ENCODE measurements at regions not wholly inside any gene's neighbourhood (a gene's known extent, or its start where the extent isn't known, plus 50 kb on each side); places are given as distances from the start of the nearest gene placed in this dataset.

- WGBS, 2 donors, result 82 to 91% methylated on average over 6 of the region's 6 CpGs
- intact Hi-C loops (cut with DNase I), result loop anchor here in 3 of 10 donors (10.0 kb wide), 2 partner anchors 69 to 169 kb away; no protein-coding TSS in a partner anchor
These were observed 235.1 kb downstream of the ARHGAP12 start for GRCh38 chr10:31693491-31693890.

DNA sequence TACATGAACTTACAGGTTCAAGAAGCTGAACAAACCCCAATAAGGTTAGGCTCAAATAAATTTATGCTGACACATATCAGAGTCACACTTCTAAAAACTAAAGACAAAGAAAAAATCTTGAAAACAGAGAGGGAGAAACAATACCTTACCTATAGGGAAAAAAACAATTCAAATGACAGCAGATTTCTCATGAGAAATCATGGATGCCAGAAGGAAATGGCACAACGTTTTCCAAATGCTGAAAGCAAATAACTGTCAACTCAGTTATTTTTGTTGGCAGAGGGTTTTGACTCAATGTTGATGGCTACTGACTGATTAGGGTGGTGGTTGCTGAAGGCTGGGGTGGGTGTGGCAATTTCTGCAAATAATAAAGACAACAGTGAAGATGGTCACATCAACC is 239.4 kb downstream of the ARHGAP12 start:
- WGBS, 2 donors, result 38 to 42% methylated on average over 1 of the region's 1 CpG
- no peaks in the 10 kb centered on the region for H3K36me3 ChIP-seq
- no peak for ATAC-seq

More at GRCh38 chr10:31693491-31693890, 235.1 kb downstream of the ARHGAP12 start:
- Histone ChIP-seq H3K4me3 (no peak overlapping the region), H3K27me3 (no peaks in the 10 kb centered on the region), H3K27ac (no peak overlapping the region), H3K4me1 (peaks cover 1 to 50% (median 30%) of the 10 kb centered on the region in 9 donors), H3K36me3 (no peaks in the 10 kb centered on the region), H3K9me3 (peaks cover 0 to 23% (median 12%) of the 10 kb centered on the region in 11 donors)
- DNase-seq (no peak), ATAC-seq (no peak)
- TF ChIP-seq, protein P1, sequence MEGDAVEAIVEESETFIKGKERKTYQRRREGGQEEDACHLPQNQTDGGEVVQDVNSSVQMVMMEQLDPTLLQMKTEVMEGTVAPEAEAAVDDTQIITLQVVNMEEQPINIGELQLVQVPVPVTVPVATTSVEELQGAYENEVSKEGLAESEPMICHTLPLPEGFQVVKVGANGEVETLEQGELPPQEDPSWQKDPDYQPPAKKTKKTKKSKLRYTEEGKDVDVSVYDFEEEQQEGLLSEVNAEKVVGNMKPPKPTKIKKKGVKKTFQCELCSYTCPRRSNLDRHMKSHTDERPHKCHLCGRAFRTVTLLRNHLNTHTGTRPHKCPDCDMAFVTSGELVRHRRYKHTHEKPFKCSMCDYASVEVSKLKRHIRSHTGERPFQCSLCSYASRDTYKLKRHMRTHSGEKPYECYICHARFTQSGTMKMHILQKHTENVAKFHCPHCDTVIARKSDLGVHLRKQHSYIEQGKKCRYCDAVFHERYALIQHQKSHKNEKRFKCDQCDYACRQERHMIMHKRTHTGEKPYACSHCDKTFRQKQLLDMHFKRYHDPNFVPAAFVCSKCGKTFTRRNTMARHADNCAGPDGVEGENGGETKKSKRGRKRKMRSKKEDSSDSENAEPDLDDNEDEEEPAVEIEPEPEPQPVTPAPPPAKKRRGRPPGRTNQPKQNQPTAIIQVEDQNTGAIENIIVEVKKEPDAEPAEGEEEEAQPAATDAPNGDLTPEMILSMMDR (IDR thresholded peaks at IDR 0.05), result no peak

DNA sequence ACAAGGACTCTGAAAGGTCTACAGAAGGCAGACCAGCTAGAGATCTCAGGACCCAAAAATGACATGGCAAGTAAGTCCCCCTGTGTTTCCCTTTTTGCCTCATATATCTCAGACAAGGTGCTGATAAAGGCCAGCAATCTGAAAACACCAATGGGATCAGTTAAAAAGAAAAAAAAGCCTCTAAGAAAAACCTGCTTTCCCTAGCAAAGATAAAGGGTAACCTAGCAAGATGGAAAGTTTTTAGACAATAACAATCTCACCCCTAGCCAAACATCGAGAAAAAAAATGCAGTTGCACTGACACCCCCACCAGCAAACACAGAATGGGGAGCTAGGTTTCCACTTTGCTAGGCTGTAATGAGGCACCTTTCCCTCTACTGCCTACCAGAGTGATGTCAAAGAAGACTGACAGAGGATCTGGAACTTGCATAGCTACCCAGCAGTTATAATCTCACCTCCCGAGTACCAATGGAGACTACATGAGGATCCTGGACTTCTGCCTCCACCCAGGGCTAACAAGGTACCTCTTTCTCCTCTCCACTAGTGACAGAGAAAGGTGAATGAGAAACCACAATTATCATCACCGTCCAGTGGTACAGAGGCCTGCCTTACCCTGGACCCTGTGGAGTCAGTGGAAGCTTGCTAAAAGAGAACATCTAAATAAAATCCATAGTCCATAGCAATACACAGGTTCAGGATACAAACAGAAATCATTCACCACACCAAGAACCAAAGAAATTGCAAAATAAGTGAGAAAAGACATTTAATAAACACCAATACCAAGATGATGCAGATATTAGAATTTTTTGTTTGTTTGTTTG is 240.8 kb downstream of the ARHGAP12 start:
- DNase-seq (no peak), ATAC-seq (no peak)
- Histone ChIP-seq H3K4me3 (no peak overlapping the region), H3K27ac (peak overlapping the region in 1 of 10 donors; percentile 8), H3K36me3 (no peaks in the 10 kb centered on the region), H3K9me3 (peaks cover 0 to 56% (median 32%) of the 10 kb centered on the region in 11 donors), H3K4me1 (no peaks in the 10 kb centered on the region), H3K27me3 (no peaks in the 10 kb centered on the region)
- intact Hi-C loops (cut with DNase I), result no loop called here
- TF ChIP-seq, protein P1 (IDR thresholded peaks at IDR 0.05), result no peak
- 83 to 88% methylated on average over 3 of the region's 3 CpGs for WGBS, 2 donors

More for the DNA sequence above, 239.4 kb downstream of the ARHGAP12 start:
- Histone ChIP-seq H3K27ac (no peak overlapping the region), H3K9me3 (peaks cover 0 to 43% (median 18%) of the 10 kb centered on the region in 11 donors), H3K4me3 (no peak overlapping the region), H3K4me1 (peaks cover 0 to 12% (median 4%) of the 10 kb centered on the region in 9 donors), H3K27me3 (no peaks in the 10 kb centered on the region)
- intact Hi-C loops (cut with DNase I), result no loop called here
- TF ChIP-seq, protein P1 (IDR thresholded peaks at IDR 0.05), result no peak
- DNase-seq, result no peak

- Histone ChIP-seq H3K27me3 (no peaks in the 10 kb centered on the region), H3K36me3 (no peaks in the 10 kb centered on the region), H3K4me3 (no peak overlapping the region), H3K27ac (no peak overlapping the region), H3K4me1 (no peaks in the 10 kb centered on the region), H3K9me3 (peaks cover 0 to 67% (median 37%) of the 10 kb centered on the region in 11 donors)
- DNase-seq (no peak), ATAC-seq (no peak)
- TF ChIP-seq, protein P1 (IDR thresholded peaks at IDR 0.05), result no peak
- intact Hi-C loops (cut with DNase I), result no loop called here
These were observed 242.0 kb downstream of the ARHGAP12 start for GRCh38 chr10:31686599-31686998.

All from heart right ventricle (tissue), 16 donors.